Left ventricle myocardium inferior (tissue), 1 donor: ENCODE measurements at regions not wholly inside any gene's neighbourhood (a gene's known extent, or its start where the extent isn't known, plus 50 kb on each side); places are given as distances from the start of the nearest gene placed in this dataset.
"Not testable (repeated sequence)": the region's sequence is repeated elsewhere in the genome, so short reads cannot be mapped to it uniquely, and the experiment has no call there.

Experiments used
- DNase-seq: peaks from one replicate; pipeline ENCODE4 v3.0.0-alpha.2; 2020
- H3K27ac ChIP-seq: fragments of 200-600 bp; replicated peaks from 2 replicates; pipeline ENCODE4 v1.8.0; 2021
- H3K27me3 ChIP-seq: fragments of 200-600 bp; 2 replicates; pipeline ENCODE4 v1.8.0; 2021; ENCODE audit warnings: low read depth
- H3K36me3 ChIP-seq: fragments of 200-600 bp; 2 replicates; pipeline ENCODE4 v1.8.0; 2021
- H3K4me1 ChIP-seq: fragments of 200-600 bp; 2 replicates; pipeline ENCODE4 v1.8.0; 2021
- H3K4me3 ChIP-seq: fragments of 200-600 bp; 2 replicates; pipeline ENCODE4 v1.8.0; 2021; ENCODE audit warnings: mild to moderate bottlenecking, moderate library complexity
- H3K9me3 ChIP-seq: fragments of 200-600 bp; replicated peaks from 2 replicates; pipeline ENCODE4 v1.8.0; 2021
- CTCF ChIP-seq: fragments of 200-600 bp; IDR thresholded peaks from 2 replicates; pipeline ENCODE4 v1.8.0; 2021; ENCODE audit warnings: antibody characterized with exemption, mild to moderate bottlenecking, borderline replicate concordance
- intact Hi-C: fragments of 100-400 bp; cut with micrococcal nuclease; formaldehyde crosslinking; loops from one replicate; pipeline ENCODE4 v1.11.0; 2022
- donor health status: DM: no; HTN: yes; CAD: no; lungs with severe emphysema.

DNA sequence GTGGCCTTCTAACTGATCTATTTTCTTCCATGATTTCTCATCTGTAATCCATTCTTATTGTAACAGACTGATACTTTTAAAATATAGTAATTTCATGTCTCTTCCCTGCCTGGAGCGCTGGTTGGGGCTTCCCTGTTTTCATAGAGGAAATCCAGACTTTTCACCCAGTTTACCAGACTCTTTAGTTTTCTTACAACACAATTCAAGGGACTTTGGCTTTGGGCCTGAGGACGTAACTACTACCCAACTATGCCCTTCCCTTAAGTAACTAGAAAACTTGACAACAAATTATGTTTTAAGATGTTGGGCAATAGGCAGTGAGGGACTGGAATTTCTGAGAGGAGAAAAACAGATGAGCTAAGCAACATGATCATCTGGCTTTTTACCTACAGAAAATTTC is 289.6 kb downstream of the FGF10 start:
- intact Hi-C loops, result no loop called here
- Histone ChIP-seq H3K36me3 (no peaks in the 10 kb centered on the region), H3K27me3 (no peaks in the 10 kb centered on the region), H3K4me1 (no peaks in the 10 kb centered on the region), H3K27ac (no peak overlapping the region), H3K4me3 (no peak overlapping the region), H3K9me3 (peaks cover 17% of the 10 kb centered on the region)
- TF ChIP-seq CTCF, result no peak
- no peak for DNase-seq

DNA sequence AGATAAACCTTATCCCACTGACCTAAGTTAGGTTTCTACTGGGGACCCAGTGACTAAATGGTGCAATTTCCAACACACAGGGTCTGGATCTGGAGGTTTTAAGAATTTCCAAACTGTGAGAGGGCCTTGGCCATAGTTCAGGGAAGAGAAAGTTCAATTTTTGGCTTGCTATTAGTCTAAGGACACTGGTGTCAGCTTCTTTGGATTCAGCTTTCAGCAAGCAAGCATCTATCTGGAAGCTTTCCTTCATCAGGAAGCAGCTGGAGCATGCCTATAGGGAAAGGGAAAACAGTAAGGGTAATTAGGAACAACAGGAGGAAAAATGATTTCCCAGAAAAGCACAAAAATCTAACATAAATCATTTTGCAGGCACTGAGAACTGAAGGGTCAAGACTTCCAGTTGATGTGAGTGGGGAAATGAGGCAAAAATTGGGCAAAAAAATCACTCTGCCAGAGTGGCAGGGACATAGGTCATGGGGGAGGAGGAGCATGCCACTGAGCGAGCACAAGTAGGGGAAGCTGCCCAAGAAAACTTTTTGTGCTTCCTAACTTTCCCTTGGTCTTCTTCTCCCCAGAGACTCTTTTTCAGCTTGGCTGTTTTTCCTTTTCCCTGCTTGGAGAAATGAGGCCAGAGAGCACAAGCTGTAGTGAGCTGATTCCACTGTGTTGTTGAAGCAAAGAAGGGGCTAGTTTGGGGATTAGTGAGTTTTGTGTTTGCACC is 299.6 kb downstream of the FGF10 start:
- peaks cover 4% of the 10 kb centered on the region for H3K4me1 ChIP-seq
- no peak for DNase-seq
- H3K27me3 ChIP-seq, result no peaks in the 10 kb centered on the region
- H3K36me3 ChIP-seq, result no peaks in the 10 kb centered on the region
- no peaks in the 10 kb centered on the region for H3K9me3 ChIP-seq
- peak overlapping the region; percentile 71 for H3K27ac ChIP-seq
- no peak overlapping the region for H3K4me3 ChIP-seq
- intact Hi-C loops, result no loop called here
- TF ChIP-seq CTCF, result no peak

DNA sequence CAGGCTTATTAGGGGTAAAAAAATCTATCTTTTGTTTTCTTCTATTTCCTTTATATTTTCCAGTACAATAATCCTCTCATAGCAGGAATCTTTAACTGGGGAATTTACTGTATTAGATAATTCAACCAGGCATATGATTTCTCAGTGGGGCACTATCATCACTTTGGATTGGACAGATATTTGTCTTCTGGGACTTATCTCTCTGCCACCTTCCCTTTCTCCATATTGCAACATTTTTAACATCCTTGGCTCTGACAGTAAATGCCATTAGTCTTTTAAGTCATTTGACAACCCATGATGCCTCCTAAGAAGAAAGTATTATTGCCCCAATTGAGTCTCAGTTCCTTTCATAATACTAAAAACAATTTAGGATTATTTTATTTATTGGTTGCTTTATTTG is 304.1 kb downstream of the FGF10 start:
- Histone ChIP-seq H3K9me3 (no peaks in the 10 kb centered on the region), H3K36me3 (no peaks in the 10 kb centered on the region), H3K4me3 (no peak overlapping the region), H3K27ac (no peak overlapping the region), H3K27me3 (no peaks in the 10 kb centered on the region), H3K4me1 (peaks cover 4% of the 10 kb centered on the region)
- no peak for TF ChIP-seq CTCF
- DNase-seq, result no peak
- intact Hi-C loops, result no loop called here

GRCh38 chr5:44074547-44074946 is 314.7 kb downstream of the FGF10 start:
- DNase-seq, H3K9me3 ChIP-seq, H3K36me3 ChIP-seq, H3K27me3 ChIP-seq, H3K4me1 ChIP-seq, H3K27ac ChIP-seq, intact Hi-C loops, H3K4me3 ChIP-seq: not testable (repeated sequence)

GRCh38 chr5:44051591-44051990 is 337.6 kb downstream of the FGF10 start:
- Histone ChIP-seq H3K4me1 (no peaks in the 10 kb centered on the region), H3K27ac (no peak overlapping the region), H3K4me3 (no peak overlapping the region), H3K27me3 (no peaks in the 10 kb centered on the region), H3K9me3 (no peaks in the 10 kb centered on the region), H3K36me3 (no peaks in the 10 kb centered on the region)
- no peak for TF ChIP-seq CTCF
- DNase-seq, result no peak
- intact Hi-C loops, result no loop called here

- DNase-seq, result no peak
- Histone ChIP-seq H3K9me3 (peaks cover 22% of the 10 kb centered on the region), H3K4me1 (no peaks in the 10 kb centered on the region), H3K4me3 (no peak overlapping the region), H3K27me3 (no peaks in the 10 kb centered on the region), H3K36me3 (no peaks in the 10 kb centered on the region), H3K27ac (peak overlapping the region; percentile 22)
- intact Hi-C loops, result no loop called here
- TF ChIP-seq CTCF, result no peak
Observed at GRCh38 chr5:44048276-44048984, 340.8 kb downstream of the FGF10 start.
